ENCODE measurements at regions not wholly inside any gene's neighbourhood (a gene's known extent, or its start where the extent isn't known, plus 50 kb on each side); places are given as distances from the start of the nearest gene placed in this dataset.
"Not testable (repeated sequence)": the region's sequence is repeated elsewhere in the genome, so short reads cannot be mapped to it uniquely, and the experiment has no call there.

GRCh38 chr9:62110486-62110885 lies 920.6 kb downstream of the SPATA31A7 start:
- not testable (repeated sequence) for H3K27ac ChIP-seq (ENCODE audit: low read depth in 1 of 2, low read length in 1 of 2); H3K4me3 ChIP-seq; H3K9me3 ChIP-seq (ENCODE audit: control insufficient read depth in 4 of 4, insufficient read depth in 3 of 4, low read length in 3 of 4); H3K4me1 ChIP-seq (ENCODE audit: control insufficient read depth in 5 of 5, insufficient read depth in 5 of 5, low read length in 5 of 5); ATAC-seq (ENCODE audit: insufficient read depth, low FRiP score); DNase-seq; H3K9ac ChIP-seq (ENCODE audit: insufficient read depth in 1 of 2, low read length in 2 of 2); H3K27me3 ChIP-seq (ENCODE audit: control insufficient read depth in 3 of 3, insufficient read depth in 3 of 3, low read length in 2 of 3); H3K36me3 ChIP-seq (ENCODE audit: control insufficient read depth in 4 of 4, insufficient read depth in 4 of 4, low read length in 4 of 4)
- 70 to 71% methylated on average over 3 of the region's 5 CpGs for WGBS, 2 donors

DNA sequence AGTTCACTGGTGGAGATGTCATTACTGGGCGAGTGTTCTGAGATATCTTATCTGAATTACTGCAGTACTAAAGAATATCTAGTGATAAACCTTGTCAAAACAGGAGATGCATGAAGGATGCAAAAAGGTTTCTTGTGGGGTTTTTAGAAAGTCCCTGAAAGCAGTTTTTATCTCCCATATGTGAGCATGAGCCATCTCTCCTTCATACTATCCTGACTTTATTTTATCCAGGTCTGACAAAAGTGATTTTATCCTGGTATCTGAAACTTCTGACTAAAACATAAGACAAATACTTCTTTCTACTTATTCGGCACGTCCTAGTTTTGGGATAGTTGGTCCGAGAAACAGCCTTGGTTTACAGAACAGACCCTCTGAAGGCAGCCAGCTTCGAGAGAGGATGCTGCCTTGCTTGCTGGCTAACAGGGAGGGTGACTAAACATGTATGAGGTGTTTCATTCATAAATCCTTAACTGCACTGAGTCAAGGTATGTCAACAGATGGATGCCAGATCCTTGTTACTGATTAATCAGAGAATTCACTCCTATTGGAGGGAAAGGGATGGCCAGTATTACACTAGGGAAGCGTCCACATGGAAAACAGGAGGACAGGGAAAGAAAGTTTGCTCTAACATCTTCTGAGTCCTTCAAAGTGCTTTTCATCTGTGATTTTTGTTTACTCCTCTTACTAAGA lies 927.3 kb downstream of the SPATA31A7 start:
- not testable (repeated sequence) for H3K4me1 ChIP-seq (ENCODE audit: control insufficient read depth in 5 of 5, insufficient read depth in 5 of 5, low read length in 5 of 5); H3K27me3 ChIP-seq (ENCODE audit: control insufficient read depth in 3 of 3, insufficient read depth in 3 of 3, low read length in 2 of 3); H3K9ac ChIP-seq (ENCODE audit: insufficient read depth in 1 of 2, low read length in 2 of 2); H3K9me3 ChIP-seq (ENCODE audit: control insufficient read depth in 4 of 4, insufficient read depth in 3 of 4, low read length in 3 of 4); H3K27ac ChIP-seq (ENCODE audit: low read depth in 1 of 2, low read length in 1 of 2); DNase-seq; H3K36me3 ChIP-seq (ENCODE audit: control insufficient read depth in 4 of 4, insufficient read depth in 4 of 4, low read length in 4 of 4); H3K4me3 ChIP-seq; ATAC-seq (ENCODE audit: insufficient read depth, low FRiP score)
- WGBS, 2 donors: no CpG with 5 or more reads among the region's 6 CpGs

GRCh38 chr9:62119656-62120055 lies 929.8 kb downstream of the SPATA31A7 start:
- not testable (repeated sequence) for H3K9ac ChIP-seq (ENCODE audit: insufficient read depth in 1 of 2, low read length in 2 of 2); DNase-seq; H3K9me3 ChIP-seq (ENCODE audit: control insufficient read depth in 4 of 4, insufficient read depth in 3 of 4, low read length in 3 of 4); H3K27ac ChIP-seq (ENCODE audit: low read depth in 1 of 2, low read length in 1 of 2); H3K27me3 ChIP-seq (ENCODE audit: control insufficient read depth in 3 of 3, insufficient read depth in 3 of 3, low read length in 2 of 3); H3K4me3 ChIP-seq; H3K4me1 ChIP-seq (ENCODE audit: control insufficient read depth in 5 of 5, insufficient read depth in 5 of 5, low read length in 5 of 5); H3K36me3 ChIP-seq (ENCODE audit: control insufficient read depth in 4 of 4, insufficient read depth in 4 of 4, low read length in 4 of 4); ATAC-seq (ENCODE audit: insufficient read depth, low FRiP score)
- no CpG with 5 or more reads among the region's 1 CpG for WGBS, 2 donors

- not testable (repeated sequence) for H3K9me3 ChIP-seq (ENCODE audit: control insufficient read depth in 4 of 4, insufficient read depth in 3 of 4, low read length in 3 of 4); H3K36me3 ChIP-seq (ENCODE audit: control insufficient read depth in 4 of 4, insufficient read depth in 4 of 4, low read length in 4 of 4); H3K27me3 ChIP-seq (ENCODE audit: control insufficient read depth in 3 of 3, insufficient read depth in 3 of 3, low read length in 2 of 3); H3K27ac ChIP-seq (ENCODE audit: low read depth in 1 of 2, low read length in 1 of 2); H3K4me1 ChIP-seq (ENCODE audit: control insufficient read depth in 5 of 5, insufficient read depth in 5 of 5, low read length in 5 of 5); ATAC-seq (ENCODE audit: insufficient read depth, low FRiP score); DNase-seq; H3K9ac ChIP-seq (ENCODE audit: insufficient read depth in 1 of 2, low read length in 2 of 2); H3K4me3 ChIP-seq
- no CpG with 5 or more reads among the region's 25 CpGs for WGBS, 2 donors
Measured at GRCh38 chr9:62125631-62126611, 936.1 kb downstream of the SPATA31A7 start.

DNA sequence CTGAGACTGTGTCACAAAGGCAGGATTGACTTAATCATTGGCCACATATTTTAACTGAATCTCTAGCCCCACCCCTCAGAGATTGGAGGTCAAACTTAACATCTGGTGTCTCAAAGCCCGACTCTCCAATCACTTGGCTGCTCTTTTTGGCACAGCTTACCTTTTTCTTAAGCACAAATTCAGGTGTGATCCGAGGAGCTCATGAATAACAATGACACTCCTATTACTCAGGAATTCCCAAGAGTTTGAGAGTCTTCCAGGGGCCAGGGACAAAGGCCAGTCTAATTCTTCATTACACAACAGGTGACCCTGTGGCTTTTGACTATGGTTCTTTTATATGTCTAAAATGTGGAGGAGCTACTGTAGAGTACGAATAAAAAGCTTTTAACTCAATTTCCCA lies 945.2 kb downstream of the SPATA31A7 start:
- H3K27me3 ChIP-seq (ENCODE audit: control insufficient read depth in 3 of 3, insufficient read depth in 3 of 3, low read length in 2 of 3); H3K9ac ChIP-seq (ENCODE audit: insufficient read depth in 1 of 2, low read length in 2 of 2); H3K27ac ChIP-seq (ENCODE audit: low read depth in 1 of 2, low read length in 1 of 2); H3K4me3 ChIP-seq; H3K9me3 ChIP-seq (ENCODE audit: control insufficient read depth in 4 of 4, insufficient read depth in 3 of 4, low read length in 3 of 4); ATAC-seq (ENCODE audit: insufficient read depth, low FRiP score); H3K36me3 ChIP-seq (ENCODE audit: control insufficient read depth in 4 of 4, insufficient read depth in 4 of 4, low read length in 4 of 4); DNase-seq; H3K4me1 ChIP-seq (ENCODE audit: control insufficient read depth in 5 of 5, insufficient read depth in 5 of 5, low read length in 5 of 5): not testable (repeated sequence)
- no CpG with 5 or more reads among the region's 3 CpGs for WGBS, 2 donors

GRCh38 chr9:62145648-62146047 lies 955.8 kb downstream of the SPATA31A7 start:
- not testable (repeated sequence) for H3K36me3 ChIP-seq (ENCODE audit: control insufficient read depth in 4 of 4, insufficient read depth in 4 of 4, low read length in 4 of 4); H3K27ac ChIP-seq (ENCODE audit: low read depth in 1 of 2, low read length in 1 of 2); H3K4me3 ChIP-seq; H3K4me1 ChIP-seq (ENCODE audit: control insufficient read depth in 5 of 5, insufficient read depth in 5 of 5, low read length in 5 of 5); H3K9ac ChIP-seq (ENCODE audit: insufficient read depth in 1 of 2, low read length in 2 of 2); DNase-seq; H3K27me3 ChIP-seq (ENCODE audit: control insufficient read depth in 3 of 3, insufficient read depth in 3 of 3, low read length in 2 of 3); H3K9me3 ChIP-seq (ENCODE audit: control insufficient read depth in 4 of 4, insufficient read depth in 3 of 4, low read length in 3 of 4); ATAC-seq (ENCODE audit: insufficient read depth, low FRiP score)
- no CpG with 5 or more reads among the region's 3 CpGs for WGBS, 2 donors

Measured in lung (tissue), 9 donors.